Naive thymus-derived CD4-positive, alpha-beta T cell (primary cell): ENCODE measurements at regions not wholly inside any gene's neighbourhood (a gene's known extent, or its start where the extent isn't known, plus 50 kb on each side); places are given as distances from the start of the nearest gene placed in this dataset.
"Not testable (repeated sequence)": the region's sequence is repeated elsewhere in the genome, so short reads cannot be mapped to it uniquely, and the experiment has no call there.

Source experiments
- ATAC-seq: fragments of 150-1000 bp; cut with Tn5 transposase; 2 replicates; pipeline ENCODE4 v1.10.0; 2021; ENCODE audit warnings: mild to moderate bottlenecking, moderate library complexity
- CTCF ChIA-PET: fragments of 350-600 bp; sonication (Branson Sonifier 250); formaldehyde crosslinking; loops from one replicate; lab custom pipeline; 2021; ENCODE audit warnings: antibody characterized with exemption; lab: Charles Lee
- POLR2A ChIA-PET: fragments of 350-600 bp; sonication (Branson Sonifier 250); formaldehyde crosslinking; loops from one replicate; lab custom pipeline; 2021; ENCODE audit warnings: antibody characterized with exemption, inconsistent platforms; lab: Charles Lee
- DNase-seq, 9 donors: peaks; one replicate each; pipeline versions ENCODE4 v3.0.0 to v3.0.0-alpha.2; 2020 to 2022; ENCODE audit warnings: mixed read lengths in 1 of 9
- H3K27ac ChIP-seq: one replicate; pipeline ENCODE4 v1.7.0; 2013; ENCODE audit warnings: mild to moderate bottlenecking, low read depth, low read length, moderate library complexity
- H3K27me3 ChIP-seq, 2 donors: one replicate each; pipeline ENCODE4 v1.7.0; 2013; ENCODE audit warnings: low read length in 2 of 2, mild to moderate bottlenecking in 2 of 2, moderate library complexity in 2 of 2; ENCODE audit not compliant: control insufficient read depth in 2 of 2, insufficient read depth in 2 of 2
- H3K36me3 ChIP-seq, 3 experiments: 1 replicate in 2 of 3; 2 replicates in 1 of 3; pipeline ENCODE4 v1.7.0; 2013; ENCODE audit warnings: low read length in 3 of 3, mild to moderate bottlenecking in 3 of 3, moderate library complexity in 1 of 3; ENCODE audit not compliant: insufficient read depth in 3 of 3, control insufficient read depth in 2 of 3
- H3K4me1 ChIP-seq, 2 donors: one replicate each; pipeline ENCODE4 v1.7.0; 2013; ENCODE audit warnings: low read length in 2 of 2, mild to moderate bottlenecking in 2 of 2, moderate library complexity in 1 of 2; ENCODE audit not compliant: control insufficient read depth in 2 of 2, insufficient read depth in 2 of 2
- H3K4me3 ChIP-seq: 2 replicates; pipeline ENCODE4 v1.7.0; 2013; ENCODE audit warnings: mild to moderate bottlenecking, low read length
- H3K9me3 ChIP-seq, 3 experiments: 1 replicate in 2 of 3; 2 replicates in 1 of 3; pipeline ENCODE4 v1.7.0; 2013; ENCODE audit warnings: low read length in 3 of 3; ENCODE audit not compliant: control insufficient read depth in 2 of 3
- H3K27ac Mint-ChIP-seq, 9 donors: one replicate each; pipeline ENCODE4 v1.8.0; 2020 to 2022; ENCODE audit warnings: mixed read lengths in 9 of 9, mild to moderate bottlenecking in 8 of 9, moderate library complexity in 5 of 9, inconsistent platforms in 2 of 9
- H3K27me3 Mint-ChIP-seq, 5 donors: one replicate each; pipeline ENCODE4 v1.8.0; 2021 to 2022; ENCODE audit warnings: mixed read lengths in 5 of 5, mild to moderate bottlenecking in 1 of 5
- H3K36me3 Mint-ChIP-seq, 5 donors: one replicate each; pipeline ENCODE4 v1.8.0; 2020 to 2022; ENCODE audit warnings: mixed read lengths in 5 of 5, mild to moderate bottlenecking in 3 of 5, inconsistent platforms in 1 of 5
- H3K4me1 Mint-ChIP-seq, 7 donors: one replicate each; pipeline ENCODE4 v1.8.0; 2020 to 2022; ENCODE audit warnings: mixed read lengths in 7 of 7, mild to moderate bottlenecking in 3 of 7, inconsistent platforms in 1 of 7
- H3K4me3 Mint-ChIP-seq, 10 donors: one replicate each; pipeline ENCODE4 v1.8.0; 2020 to 2022; ENCODE audit warnings: mild to moderate bottlenecking in 10 of 10, mixed read lengths in 10 of 10, moderate library complexity in 6 of 10, inconsistent platforms in 2 of 10
- H3K9me3 Mint-ChIP-seq, 11 donors: one replicate each; pipeline ENCODE4 v1.8.0; 2020 to 2022; ENCODE audit warnings: mixed read lengths in 11 of 11, mild to moderate bottlenecking in 4 of 11, inconsistent platforms in 1 of 11, moderate library complexity in 1 of 11
- intact Hi-C, 2 donors: fragments of 100-400 bp; cut with micrococcal nuclease; formaldehyde crosslinking; loops; one replicate each; pipeline ENCODE4 v1.15.1; 2023

DNA sequence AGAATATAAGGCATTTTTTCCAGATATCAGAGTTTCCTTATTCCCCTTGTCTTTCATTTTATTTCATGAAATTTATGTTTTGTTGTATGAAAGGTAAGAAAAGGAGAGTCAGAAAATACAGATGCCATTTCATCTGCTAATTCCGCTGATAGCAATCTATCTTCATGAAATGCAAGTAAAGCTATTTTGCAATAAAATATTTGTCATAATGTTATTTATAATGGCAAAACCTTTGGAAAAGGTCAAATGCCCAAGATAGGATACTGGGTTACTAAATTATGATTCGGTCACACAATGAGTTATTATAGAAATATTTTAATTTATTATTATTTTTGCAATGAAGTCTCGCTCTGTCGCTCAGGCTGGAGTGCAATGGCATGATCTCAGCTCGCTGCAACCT is 124.2 kb downstream of the SPP2 start:
- H3K4me1 Mint-ChIP-seq = peaks cover 0 to 6% (median 0%) of the 10 kb centered on the region in 7 donors
- H3K4me3 Mint-ChIP-seq = no peak overlapping the region
- H3K27ac Mint-ChIP-seq = no peak overlapping the region
- CTCF ChIA-PET = interaction anchor here (0.7 kb wide), 2 partner anchors 42 to 364 kb away, joined by 3 to 4 read pairs; no protein-coding TSS in a partner anchor
- Histone ChIP-seq H3K27ac (no peak overlapping the region), H3K4me3 (no peak overlapping the region), H3K9me3 (no peaks in the 10 kb centered on the region), H3K27me3 (no peaks in the 10 kb centered on the region), H3K36me3 (no peaks in the 10 kb centered on the region), H3K4me1 (no peaks in the 10 kb centered on the region)
- DNase-seq = no peak
- POLR2A ChIA-PET = interaction anchor here (1.0 kb wide), 1 partner anchor 9 kb away, joined by 3 read pairs; no protein-coding TSS in a partner anchor
- peaks cover 0 to 28% (median 0%) of the 10 kb centered on the region in 5 donors for H3K27me3 Mint-ChIP-seq
- peaks cover 0 to 1% (median 0%) of the 10 kb centered on the region in 11 donors for H3K9me3 Mint-ChIP-seq
- intact Hi-C loops = no loop called here
- peaks cover 0 to 2% (median 0%) of the 10 kb centered on the region in 5 donors for H3K36me3 Mint-ChIP-seq
- ATAC-seq = no peak

DNA sequence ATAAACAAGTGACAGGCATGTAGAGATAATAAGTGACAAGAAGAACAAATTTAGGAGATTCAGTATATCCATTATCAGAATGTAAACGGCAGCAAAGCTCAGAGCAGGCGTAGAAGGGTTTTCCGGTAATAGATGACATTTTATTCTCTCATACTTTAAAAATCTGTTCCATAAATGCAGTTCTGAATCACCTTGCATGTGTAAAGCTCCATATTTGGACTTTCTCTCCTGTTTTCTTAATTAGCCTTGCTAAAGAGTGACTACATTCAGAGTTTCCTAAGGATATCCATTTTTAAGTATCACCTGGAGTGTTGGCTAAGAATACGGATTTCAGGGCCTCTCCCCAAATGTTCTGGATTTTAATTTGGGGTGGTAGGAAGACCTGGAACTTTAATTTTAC is 122.0 kb downstream of the SPP2 start:
- Mint-ChIP-seq H3K27ac (no peak overlapping the region), H3K27me3 (peaks cover 0 to 17% (median 0%) of the 10 kb centered on the region in 5 donors), H3K4me3 (no peak overlapping the region), H3K36me3 (no peaks in the 10 kb centered on the region), H3K4me1 (peaks cover 0 to 6% (median 0%) of the 10 kb centered on the region in 7 donors), H3K9me3 (peaks cover 0 to 1% (median 0%) of the 10 kb centered on the region in 11 donors)
- Histone ChIP-seq H3K27ac (no peak overlapping the region), H3K9me3 (no peaks in the 10 kb centered on the region), H3K4me1 (no peaks in the 10 kb centered on the region), H3K36me3 (no peaks in the 10 kb centered on the region), H3K27me3 (no peaks in the 10 kb centered on the region), H3K4me3 (no peak overlapping the region)
- intact Hi-C loops = no loop called here
- no peak for ATAC-seq
- ChIA-PET POLR2A (no interaction called here), CTCF (no interaction called here)
- DNase-seq = no peak

DNA sequence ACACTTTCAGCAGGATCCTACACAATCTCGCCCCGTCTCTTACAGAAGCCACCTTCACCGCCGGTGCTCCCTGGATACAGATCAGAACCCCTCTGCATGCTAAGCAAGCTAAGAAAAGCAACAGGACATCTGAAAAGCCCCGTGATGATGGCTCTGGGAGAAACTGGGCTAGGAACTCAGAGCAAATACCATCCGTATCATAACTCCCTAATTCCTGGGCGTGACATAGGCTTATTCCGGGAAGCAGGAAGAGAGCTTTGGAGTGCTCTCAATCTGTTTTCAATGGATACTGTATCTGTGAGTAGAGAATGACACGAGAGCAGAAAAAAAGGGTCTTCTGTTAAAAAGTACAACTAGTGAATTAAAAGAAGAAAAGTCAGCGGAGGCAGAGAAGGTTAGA is 121.6 kb downstream of the SPP2 start:
- Mint-ChIP-seq H3K27me3 (peaks cover 0 to 16% (median 0%) of the 10 kb centered on the region in 5 donors), H3K27ac (no peak overlapping the region)
- CTCF ChIA-PET = no interaction called here

DNA sequence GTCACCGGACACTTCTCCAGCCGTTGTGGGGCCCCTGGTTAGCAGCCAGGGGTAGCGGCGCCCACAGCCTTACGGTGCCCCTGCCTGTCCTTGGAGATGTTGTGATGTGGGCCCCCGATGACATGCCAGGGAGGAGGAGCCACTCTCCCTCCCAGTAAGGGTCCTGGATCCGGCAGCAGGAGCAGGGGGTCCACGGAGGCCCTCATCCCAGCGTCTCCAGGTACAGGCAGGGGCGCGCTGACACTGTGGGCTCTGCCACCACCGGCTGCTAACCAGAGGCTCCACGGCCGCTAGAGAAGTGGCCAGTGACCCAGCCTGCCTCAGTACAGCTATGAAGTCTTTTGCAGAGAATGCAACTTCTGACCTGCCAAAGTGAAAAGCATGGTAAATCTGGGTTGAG is 121.2 kb downstream of the SPP2 start:
- intact Hi-C loops = no loop called here
- Mint-ChIP-seq H3K4me1 (peaks cover 0 to 6% (median 0%) of the 10 kb centered on the region in 7 donors), H3K36me3 (no peaks in the 10 kb centered on the region), H3K27me3 (peaks cover 0 to 16% (median 0%) of the 10 kb centered on the region in 5 donors), H3K27ac (no peak overlapping the region), H3K4me3 (no peak overlapping the region), H3K9me3 (peaks cover 0 to 1% (median 0%) of the 10 kb centered on the region in 11 donors)
- no peak overlapping the region for H3K4me3 ChIP-seq
- CTCF ChIA-PET = no interaction called here
- no peaks in the 10 kb centered on the region for H3K27me3 ChIP-seq
- no peak overlapping the region for H3K27ac ChIP-seq
- DNase-seq (no peak), ATAC-seq (no peak)
- no peaks in the 10 kb centered on the region for H3K36me3 ChIP-seq
- H3K4me1 ChIP-seq = no peaks in the 10 kb centered on the region
- H3K9me3 ChIP-seq = no peaks in the 10 kb centered on the region
- POLR2A ChIA-PET = no interaction called here

More for the DNA sequence above, 121.6 kb downstream of the SPP2 start:
- Histone ChIP-seq H3K27me3 (no peaks in the 10 kb centered on the region), H3K4me1 (no peaks in the 10 kb centered on the region), H3K4me3 (no peak overlapping the region), H3K36me3 (no peaks in the 10 kb centered on the region), H3K27ac (no peak overlapping the region), H3K9me3 (no peaks in the 10 kb centered on the region)
- intact Hi-C loops = no loop called here
- no peak overlapping the region for H3K4me3 Mint-ChIP-seq
- DNase-seq = no peak
- no peak for ATAC-seq
- POLR2A ChIA-PET = no interaction called here
- peaks cover 0 to 6% (median 0%) of the 10 kb centered on the region in 7 donors for H3K4me1 Mint-ChIP-seq
- peaks cover 0 to 1% (median 0%) of the 10 kb centered on the region in 11 donors for H3K9me3 Mint-ChIP-seq
- H3K36me3 Mint-ChIP-seq = no peaks in the 10 kb centered on the region

DNA sequence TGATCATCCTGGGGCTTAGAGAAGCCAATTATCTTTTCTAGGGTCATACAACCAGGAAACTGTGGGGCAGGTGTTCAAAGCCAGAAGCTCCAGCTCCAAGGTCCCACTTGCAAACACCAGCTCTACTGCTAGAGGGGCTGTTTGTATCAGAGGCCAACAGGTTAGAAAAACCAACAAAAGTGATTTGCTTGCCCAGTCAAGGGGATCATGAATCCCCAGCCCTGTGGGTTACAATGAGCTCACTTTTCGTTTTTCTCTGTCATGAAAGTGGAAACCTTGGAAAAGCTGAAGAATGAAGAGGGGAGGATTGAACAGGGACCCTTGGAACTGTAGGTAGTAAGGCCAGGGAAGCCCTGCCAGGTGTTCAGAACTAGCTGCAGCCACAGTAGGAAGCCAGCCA is 119.2 kb downstream of the SPP2 start:
- Mint-ChIP-seq H3K4me1 (peaks cover 0 to 16% (median 12%) of the 10 kb centered on the region in 7 donors), H3K9me3 (no peaks in the 10 kb centered on the region), H3K27ac (no peak overlapping the region), H3K36me3 (no peaks in the 10 kb centered on the region), H3K27me3 (peaks cover 0 to 12% (median 0%) of the 10 kb centered on the region in 5 donors), H3K4me3 (no peak overlapping the region)
- no peaks in the 10 kb centered on the region for H3K27me3 ChIP-seq
- H3K9me3 ChIP-seq = no peaks in the 10 kb centered on the region
- DNase-seq = no peak
- ChIA-PET CTCF (no interaction called here), POLR2A (interaction anchor here (0.7 kb wide), 1 partner anchor 388 kb away, joined by 3 read pairs; no protein-coding TSS in a partner anchor)
- ATAC-seq = no peak
- no peak overlapping the region for H3K27ac ChIP-seq
- no peak overlapping the region for H3K4me3 ChIP-seq
- intact Hi-C loops = no loop called here
- peaks cover 4% of the 10 kb centered on the region in 2 donors for H3K4me1 ChIP-seq
- no peaks in the 10 kb centered on the region for H3K36me3 ChIP-seq

DNA sequence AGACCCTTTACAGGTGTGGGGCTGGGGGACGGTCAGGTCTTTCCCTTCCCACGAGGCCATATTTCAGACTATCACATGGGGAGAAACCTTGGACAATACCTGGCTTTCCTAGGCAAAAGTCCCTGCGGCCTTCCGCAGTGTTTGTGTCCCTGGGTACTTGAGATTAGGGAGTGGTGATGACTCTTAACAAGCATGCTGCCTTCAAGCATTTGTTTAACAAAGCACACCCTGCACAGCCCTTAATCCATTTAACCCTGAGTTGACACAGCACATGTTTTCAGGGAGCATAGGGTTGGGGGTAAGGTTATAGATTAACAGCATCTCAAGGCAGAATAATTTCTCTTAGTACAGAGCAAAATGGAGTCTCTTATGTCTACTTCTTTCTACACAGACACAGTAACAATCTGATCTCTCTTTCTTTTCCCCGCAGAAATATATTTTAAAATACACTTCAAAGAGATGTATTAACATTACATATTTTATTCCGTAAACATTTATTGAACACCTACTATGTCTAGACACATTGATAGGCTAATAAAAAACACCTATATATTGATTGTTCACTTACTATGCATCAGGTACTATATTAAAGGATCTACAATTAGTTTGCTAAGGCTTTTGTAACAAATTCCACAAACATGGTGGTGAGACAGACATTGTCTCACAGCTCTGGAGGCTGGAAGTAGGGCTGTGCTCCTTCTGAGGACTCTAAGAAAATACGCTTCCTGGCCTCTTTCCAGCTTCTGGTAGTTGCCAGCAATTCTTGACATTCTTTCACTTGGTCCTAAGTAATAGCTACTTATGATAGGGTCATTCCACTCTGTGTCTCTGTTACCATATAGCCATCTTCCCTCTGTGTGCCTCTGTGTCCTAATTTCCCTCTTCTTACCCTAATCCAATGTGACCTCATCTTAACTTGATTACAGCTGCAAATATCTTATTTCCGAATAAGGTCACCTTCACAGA is 118.4 kb downstream of the SPP2 start:
- peaks cover 5 to 11% of the 10 kb centered on the region in 2 donors for H3K4me1 ChIP-seq
- H3K4me3 Mint-ChIP-seq, CTCF ChIA-PET, H3K4me3 ChIP-seq, intact Hi-C loops, H3K36me3 Mint-ChIP-seq, H3K9me3 ChIP-seq, H3K27me3 Mint-ChIP-seq, ATAC-seq, H3K27me3 ChIP-seq, H3K9me3 Mint-ChIP-seq, H3K27ac ChIP-seq, DNase-seq, H3K36me3 ChIP-seq, POLR2A ChIA-PET: not testable (repeated sequence)
- H3K4me1 Mint-ChIP-seq = peaks cover 3 to 24% (median 20%) of the 10 kb centered on the region in 7 donors
- peak overlapping the region in 1 of 9 donors; percentile 59 for H3K27ac Mint-ChIP-seq
